ENCODE measurements at regions not wholly inside any gene's neighbourhood (a gene's known extent, or its start where the extent isn't known, plus 50 kb on each side); places are given as distances from the start of the nearest gene placed in this dataset.

DNA sequence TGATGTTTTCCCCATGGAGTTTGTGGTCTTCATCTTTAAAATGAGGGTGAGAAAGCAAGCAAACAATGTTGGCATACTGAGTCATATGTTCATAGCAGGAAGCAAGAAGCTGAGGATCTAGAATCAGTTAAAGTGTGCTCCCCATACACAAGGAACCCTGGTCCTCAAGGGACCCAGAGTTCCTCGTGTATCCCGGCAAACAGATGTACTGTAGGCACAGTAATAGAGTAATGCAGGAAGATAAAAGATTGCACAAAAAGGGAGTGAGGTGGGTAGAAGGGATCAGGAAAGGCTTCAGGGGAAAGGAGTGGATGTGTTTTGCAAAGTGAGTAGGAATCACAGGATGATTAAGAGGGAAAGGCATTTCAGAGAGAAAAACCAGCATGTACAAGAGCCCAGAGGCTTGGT is 412.3 kb upstream of the CDH11 start (continued):
- TF ChIP-seq RFXANK (CRISPR knock-in tag; IDR thresholded peaks at IDR 0.05) (no peak), MAFK (conservative IDR thresholded peaks at IDR 0.05 in 1 of 2, IDR thresholded peaks at IDR 0.05 in 1 of 2; ENCODE audit: low read length in 2 of 2) (no peak), ISX (CRISPR knock-in tag; conservative IDR thresholded peaks at IDR 0.05) (no peak), HOXA9 (CRISPR knock-in tag; IDR thresholded peaks at IDR 0.05; ENCODE audit: borderline replicate concordance) (no peak), BCLAF1 (IDR thresholded peaks at IDR 0.05) (no peak)
- TF ChIP-seq, protein P1, sequence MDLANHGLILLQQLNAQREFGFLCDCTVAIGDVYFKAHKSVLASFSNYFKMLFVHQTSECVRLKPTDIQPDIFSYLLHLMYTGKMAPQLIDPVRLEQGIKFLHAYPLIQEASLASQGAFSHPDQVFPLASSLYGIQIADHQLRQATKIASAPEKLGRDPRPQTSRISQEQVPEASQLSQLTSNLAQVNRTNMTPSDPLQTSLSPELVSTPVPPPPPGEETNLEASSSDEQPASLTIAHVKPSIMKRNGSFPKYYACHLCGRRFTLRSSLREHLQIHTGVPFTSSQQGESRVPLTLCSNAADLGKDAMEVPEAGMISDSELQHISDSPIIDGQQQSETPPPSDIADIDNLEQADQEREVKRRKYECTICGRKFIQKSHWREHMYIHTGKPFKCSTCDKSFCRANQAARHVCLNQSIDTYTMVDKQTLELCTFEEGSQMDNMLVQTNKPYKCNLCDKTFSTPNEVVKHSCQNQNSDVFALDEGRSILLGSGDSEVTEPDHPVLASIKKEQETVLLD (CRISPR knock-in tag; IDR thresholded peaks at IDR 0.05; ENCODE audit: low read depth), result no peak
- TF ChIP-seq, protein P2, sequence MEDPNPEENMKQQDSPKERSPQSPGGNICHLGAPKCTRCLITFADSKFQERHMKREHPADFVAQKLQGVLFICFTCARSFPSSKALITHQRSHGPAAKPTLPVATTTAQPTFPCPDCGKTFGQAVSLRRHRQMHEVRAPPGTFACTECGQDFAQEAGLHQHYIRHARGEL (CRISPR knock-in tag; IDR thresholded peaks at IDR 0.05), result no peak

GRCh38 chr16:65532846-65533245 is 411.0 kb upstream of the CDH11 start:
- H2AFZ ChIP-seq (ENCODE audit: low read length), result no peak overlapping the region
- no TSS peak for BruUV-seq (replicated peaks)
- no peak overlapping the region for H3K27ac ChIP-seq (ENCODE audit: extremely low read length, insufficient read depth, low read length)
- WGBS (ENCODE audit: low lambda C conversion rate), result 0% methylated on average over 2 of the region's 2 CpGs
- CTCF ChIA-PET (ENCODE audit: low intra/inter-chr PET ratio, low total read pairs), result no interaction called here
- no peaks in the 10 kb centered on the region for H3K4me1 ChIP-seq (ENCODE audit: insufficient read depth, low read length)
- no peak overlapping the region for H3K9ac ChIP-seq (ENCODE audit: insufficient read depth, low read depth, low read length)
- FAIRE-seq (no peak), ATAC-seq (no peak), DNase-seq (ENCODE audit: low spot score) (no peak)
- POLR2A ChIA-PET, result no interaction called here
- H3K9me3 ChIP-seq (ENCODE audit: low read length), result no peaks in the 10 kb centered on the region
- intact Hi-C loops (cut with micrococcal nuclease; ENCODE audit: unreplicated experiment) (no loop called here), in situ Hi-C loops (cut with HindIII; ENCODE audit: extremely low pct_ligation_motif_present, low pct_unique_long_range_greater_than_20kb) (no loop called here)
- no peak overlapping the region for H3K4me3 ChIP-seq (replicated peaks in 1 of 3; ENCODE audit: insufficient read depth in 1 of 3, low read depth in 2 of 3, low read length in 3 of 3)
- H3K79me2 ChIP-seq (ENCODE audit: insufficient read depth, low read length), result no peaks in the 10 kb centered on the region
- H3K27me3 ChIP-seq (ENCODE audit: control insufficient read depth in 1 of 2, insufficient read depth in 2 of 2, low read length in 2 of 2), result no peaks in the 10 kb centered on the region
- TF ChIP-seq DPF2 (CRISPR knock-in tag; IDR thresholded peaks at IDR 0.05; ENCODE audit: borderline replicate concordance, low read depth), result no peak
- no peak for TF ChIP-seq THAP7 (CRISPR knock-in tag; IDR thresholded peaks at IDR 0.05)
- no peak for TF ChIP-seq PAX8 (CRISPR knock-in tag; IDR thresholded peaks at IDR 0.05; ENCODE audit: borderline replicate concordance)
- TF ChIP-seq, protein P3, sequence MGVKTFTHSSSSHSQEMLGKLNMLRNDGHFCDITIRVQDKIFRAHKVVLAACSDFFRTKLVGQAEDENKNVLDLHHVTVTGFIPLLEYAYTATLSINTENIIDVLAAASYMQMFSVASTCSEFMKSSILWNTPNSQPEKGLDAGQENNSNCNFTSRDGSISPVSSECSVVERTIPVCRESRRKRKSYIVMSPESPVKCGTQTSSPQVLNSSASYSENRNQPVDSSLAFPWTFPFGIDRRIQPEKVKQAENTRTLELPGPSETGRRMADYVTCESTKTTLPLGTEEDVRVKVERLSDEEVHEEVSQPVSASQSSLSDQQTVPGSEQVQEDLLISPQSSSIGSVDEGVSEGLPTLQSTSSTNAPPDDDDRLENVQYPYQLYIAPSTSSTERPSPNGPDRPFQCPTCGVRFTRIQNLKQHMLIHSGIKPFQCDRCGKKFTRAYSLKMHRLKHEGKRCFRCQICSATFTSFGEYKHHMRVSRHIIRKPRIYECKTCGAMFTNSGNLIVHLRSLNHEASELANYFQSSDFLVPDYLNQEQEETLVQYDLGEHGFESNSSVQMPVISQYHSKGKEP (CRISPR knock-in tag; IDR thresholded peaks at IDR 0.05), result no peak
- no peak for TF ChIP-seq SAFB2 (CRISPR knock-in tag; IDR thresholded peaks at IDR 0.05; ENCODE audit: borderline replicate concordance, low read depth)
- no peak for TF ChIP-seq ZNF747 (CRISPR knock-in tag; IDR thresholded peaks at IDR 0.05; ENCODE audit: borderline replicate concordance)
- H3K36me3 ChIP-seq (replicated peaks in 1 of 2; ENCODE audit: control insufficient read depth in 1 of 2, insufficient read depth in 2 of 2, low read length in 2 of 2), result no peaks in the 10 kb centered on the region
- no peak overlapping the region for H3K4me2 ChIP-seq (ENCODE audit: low read depth, low read length)
- no peaks in the 10 kb centered on the region for H4K20me1 ChIP-seq (ENCODE audit: insufficient read depth, low read length)
